Esophagus (tissue), 2 donors: ENCODE measurements at regions not wholly inside any gene's neighbourhood (a gene's known extent, or its start where the extent isn't known, plus 50 kb on each side); places are given as distances from the start of the nearest gene placed in this dataset.
"Not testable (repeated sequence)": the region's sequence is repeated elsewhere in the genome, so short reads cannot be mapped to it uniquely, and the experiment has no call there.

Experiments used
- H3K27ac ChIP-seq, 2 donors: one replicate each; pipeline ENCODE4 v1.5.1; 2013; ENCODE audit warnings: low read depth in 2 of 2, mild to moderate bottlenecking in 2 of 2, inconsistent platforms in 1 of 2, low read length in 1 of 2, moderate library complexity in 1 of 2
- H3K27me3 ChIP-seq, 2 donors: one replicate each; pipeline ENCODE4 v1.6.1; 2013; ENCODE audit warnings: low read length in 2 of 2, control low read depth in 1 of 2, mild to moderate bottlenecking in 1 of 2; ENCODE audit not compliant: insufficient read depth in 2 of 2, control insufficient read depth in 1 of 2
- H3K36me3 ChIP-seq, 2 donors: one replicate each; pipeline ENCODE4 v1.6.1; 2013; ENCODE audit warnings: low read length in 1 of 2; ENCODE audit not compliant: control insufficient read depth in 2 of 2, insufficient read depth in 2 of 2
- H3K4me1 ChIP-seq, 2 donors: one replicate each; pipeline ENCODE4 v1.6.1; 2013; ENCODE audit warnings: low read length in 1 of 2; ENCODE audit not compliant: control insufficient read depth in 2 of 2, insufficient read depth in 2 of 2
- H3K4me3 ChIP-seq, 2 donors: one replicate each; pipeline ENCODE4 v1.5.1; 2013; ENCODE audit warnings: low read length in 2 of 2, mild to moderate bottlenecking in 2 of 2, low read depth in 1 of 2, moderate library complexity in 1 of 2
- H3K9me3 ChIP-seq, 2 donors: one replicate each; pipeline ENCODE4 v1.6.1; 2013; ENCODE audit warnings: mild to moderate bottlenecking in 2 of 2, low read depth in 1 of 2, low read length in 1 of 2, moderate library complexity in 1 of 2; ENCODE audit not compliant: control insufficient read depth in 2 of 2, insufficient read depth in 1 of 2
- WGBS, 2 donors: extraction: QIAGEN DNeasy Blood & Tissue Kit; methylation state at CpG; one replicate each; pipeline ENCODE4 v1.1.7; 2013; 5-methylcytosine and 5-hydroxymethylcytosine counted together
- donor health status: healthy with polysubstance abuse.
- donor health status: Bipolar disorder and iron deficiency.

DNA sequence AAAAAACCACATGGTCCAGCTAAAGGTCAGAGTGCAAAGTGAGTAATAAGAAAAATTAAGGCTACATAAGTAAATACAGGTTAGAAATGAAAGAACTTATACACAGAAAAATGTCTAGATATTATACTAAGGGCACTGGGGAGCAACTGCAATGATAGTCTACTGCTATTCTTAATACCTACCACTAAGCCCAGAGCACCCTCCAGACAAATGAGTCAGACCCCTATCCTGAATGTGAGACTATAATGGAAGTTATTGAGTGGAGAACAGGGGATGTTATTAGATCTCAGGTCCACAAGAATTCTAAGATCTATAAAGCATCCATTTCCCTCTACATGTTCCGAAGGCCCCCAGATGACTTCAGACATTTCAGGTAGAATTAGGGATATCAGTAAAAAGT lies 438.3 kb downstream of the PRELID2 start:
- 93 to 100% methylated on average over 1 of the region's 1 CpG for WGBS, 2 donors
- Histone ChIP-seq H3K9me3 (no peaks in the 10 kb centered on the region), H3K4me3 (no peak overlapping the region), H3K36me3 (no peaks in the 10 kb centered on the region), H3K27ac (no peak overlapping the region), H3K4me1 (no peaks in the 10 kb centered on the region), H3K27me3 (no peaks in the 10 kb centered on the region)

DNA sequence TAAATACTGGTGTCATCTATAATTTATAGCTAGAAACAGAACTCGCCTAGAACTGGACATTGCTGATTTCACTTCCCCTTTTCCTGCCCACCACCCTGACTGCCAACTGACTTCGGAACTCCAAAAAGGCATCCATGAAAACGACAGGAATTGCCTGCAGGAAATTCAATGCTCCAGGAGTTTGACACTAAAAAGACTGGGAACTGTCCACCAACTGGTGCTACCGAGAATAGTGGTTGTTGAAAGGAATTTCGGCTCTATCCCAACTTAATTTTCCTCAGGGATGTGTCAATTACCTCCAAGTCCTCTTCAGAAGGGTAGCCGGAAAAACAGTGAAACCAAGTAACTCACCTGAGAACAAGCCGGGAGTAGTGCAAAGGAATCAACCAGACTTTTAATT lies 440.0 kb downstream of the PRELID2 start:
- not testable (repeated sequence) for H3K4me1 ChIP-seq, H3K36me3 ChIP-seq, H3K4me3 ChIP-seq, H3K9me3 ChIP-seq, H3K27ac ChIP-seq, H3K27me3 ChIP-seq
- 78 to 80% methylated on average over 7 of the region's 7 CpGs for WGBS, 2 donors

- no peaks in the 10 kb centered on the region for H3K4me1 ChIP-seq
- H3K27me3 ChIP-seq, result no peaks in the 10 kb centered on the region
- no peaks in the 10 kb centered on the region for H3K9me3 ChIP-seq
- WGBS, 2 donors, result 68 to 74% methylated on average over 3 of the region's 3 CpGs
- no peak overlapping the region for H3K4me3 ChIP-seq
- no peak overlapping the region for H3K27ac ChIP-seq
- no peaks in the 10 kb centered on the region for H3K36me3 ChIP-seq
These were observed 441.7 kb downstream of the PRELID2 start for GRCh38 chr5:145393426-145393825.

DNA sequence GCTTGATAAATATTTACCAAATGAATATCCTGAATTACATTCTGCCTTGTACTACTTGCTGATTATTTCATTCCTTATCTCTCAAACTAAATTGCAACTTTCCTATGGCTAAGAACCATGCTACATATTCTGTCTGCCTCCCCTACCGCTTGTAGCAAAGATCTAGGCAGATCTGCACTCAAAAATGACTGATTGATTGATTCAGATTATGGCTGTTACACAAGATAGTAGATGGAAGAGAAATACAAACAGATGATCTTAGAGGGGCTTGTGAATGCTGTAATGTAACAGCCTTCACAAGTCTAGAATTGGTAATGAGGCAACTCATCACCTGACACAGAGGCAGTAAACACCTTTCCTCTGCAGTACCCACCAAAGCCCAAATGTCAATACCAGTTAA lies 446.1 kb downstream of the PRELID2 start:
- Histone ChIP-seq H3K27ac (no peak overlapping the region), H3K4me1 (no peaks in the 10 kb centered on the region), H3K27me3 (no peaks in the 10 kb centered on the region), H3K9me3 (no peaks in the 10 kb centered on the region), H3K4me3 (no peak overlapping the region), H3K36me3 (no peaks in the 10 kb centered on the region)
- WGBS, 2 donors, result 36 to 67% methylated on average over 1 of the region's 1 CpG

DNA sequence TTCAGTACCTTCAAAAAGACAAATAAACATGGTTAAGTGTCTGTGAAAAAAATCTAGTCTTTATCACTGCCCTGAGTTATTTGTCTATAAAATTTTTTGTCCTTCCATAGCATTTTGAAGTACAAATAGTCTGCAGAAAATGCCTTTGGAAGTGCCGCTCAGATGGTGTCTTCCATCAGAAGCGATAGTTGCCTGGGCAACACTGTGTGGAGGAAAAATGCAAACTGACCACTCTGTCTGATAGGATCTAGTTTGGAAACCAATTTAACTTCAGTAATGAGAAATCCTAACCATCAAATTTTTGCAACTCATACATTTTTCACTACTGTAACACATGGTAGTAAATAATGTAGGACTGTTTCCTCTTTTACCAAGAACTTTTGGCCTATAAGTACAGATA lies 449.9 kb downstream of the PRELID2 start:
- Histone ChIP-seq H3K36me3 (no peaks in the 10 kb centered on the region), H3K9me3 (no peaks in the 10 kb centered on the region), H3K27me3 (no peaks in the 10 kb centered on the region), H3K4me3 (no peak overlapping the region), H3K27ac (no peak overlapping the region), H3K4me1 (no peaks in the 10 kb centered on the region)
- WGBS, 2 donors, result 92 to 98% methylated on average over 2 of the region's 2 CpGs

DNA sequence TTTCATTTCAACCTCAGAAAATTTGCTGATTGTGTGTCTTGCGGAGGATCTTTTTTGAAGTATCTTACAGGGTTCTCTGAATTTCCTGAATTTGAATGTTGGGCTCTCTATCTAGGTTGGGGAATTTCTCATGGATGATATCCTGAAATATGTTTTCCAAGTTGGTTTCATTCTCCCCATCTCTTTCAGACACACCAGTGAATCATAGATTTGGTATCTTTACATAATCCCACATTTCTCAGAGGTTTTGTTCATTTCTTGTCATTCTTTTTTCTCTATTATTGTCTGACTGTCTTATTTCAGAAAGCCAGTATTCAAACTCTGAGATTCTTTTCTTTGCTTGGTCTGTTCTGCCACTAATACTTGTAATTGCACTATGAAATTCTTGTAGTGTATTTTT lies 456.9 kb downstream of the PRELID2 start:
- H3K36me3 ChIP-seq, result no peaks in the 10 kb centered on the region
- H3K9me3 ChIP-seq, result peaks cover 9 to 12% of the 10 kb centered on the region in 2 donors
- H3K4me3 ChIP-seq, result no peak overlapping the region
- H3K27ac ChIP-seq, result no peak overlapping the region
- H3K4me1 ChIP-seq, result no peaks in the 10 kb centered on the region
- WGBS, 2 donors, result 52 to 85% methylated on average over 1 of the region's 1 CpG
- no peaks in the 10 kb centered on the region for H3K27me3 ChIP-seq

GRCh38 chr5:145375521-145375920 lies 459.6 kb downstream of the PRELID2 start:
- H3K36me3 ChIP-seq, result no peaks in the 10 kb centered on the region
- no peak overlapping the region for H3K27ac ChIP-seq
- H3K9me3 ChIP-seq, result peaks cover 9 to 12% of the 10 kb centered on the region in 2 donors
- H3K4me3 ChIP-seq, result no peak overlapping the region
- H3K27me3 ChIP-seq, result no peaks in the 10 kb centered on the region
- WGBS, 2 donors, result 76 to 88% methylated on average over 2 of the region's 2 CpGs
- no peaks in the 10 kb centered on the region for H3K4me1 ChIP-seq

GRCh38 chr5:145365464-145365863 lies 469.7 kb downstream of the PRELID2 start:
- WGBS, 2 donors, result 66 to 73% methylated on average over 3 of the region's 3 CpGs
- Histone ChIP-seq H3K27ac (no peak overlapping the region), H3K4me1 (no peaks in the 10 kb centered on the region), H3K27me3 (no peaks in the 10 kb centered on the region), H3K9me3 (no peaks in the 10 kb centered on the region), H3K4me3 (no peak overlapping the region), H3K36me3 (no peaks in the 10 kb centered on the region)

DNA sequence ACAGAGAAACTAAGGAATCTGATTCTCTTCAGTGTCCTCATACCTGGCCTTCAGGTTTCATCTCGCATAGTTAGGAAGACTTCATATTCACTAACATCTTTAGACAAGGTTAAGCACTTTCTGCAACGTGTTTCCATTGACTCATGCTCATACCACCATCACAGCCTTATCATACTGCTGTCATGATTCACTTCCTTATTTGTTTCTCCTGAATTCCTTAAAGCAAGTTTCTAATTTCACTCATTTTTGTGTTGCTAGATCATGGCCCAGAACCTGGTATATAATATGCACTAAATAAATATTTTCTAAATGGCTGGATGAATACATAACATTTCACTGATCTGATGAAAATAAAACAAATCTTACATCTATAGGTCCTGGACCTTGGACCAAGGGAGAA lies 472.9 kb downstream of the PRELID2 start:
- 64 to 69% methylated on average over 2 of the region's 2 CpGs for WGBS, 2 donors
- no peak overlapping the region for H3K4me3 ChIP-seq
- H3K9me3 ChIP-seq, result no peaks in the 10 kb centered on the region
- H3K27me3 ChIP-seq, result no peaks in the 10 kb centered on the region
- no peaks in the 10 kb centered on the region for H3K36me3 ChIP-seq
- no peaks in the 10 kb centered on the region for H3K4me1 ChIP-seq
- no peak overlapping the region for H3K27ac ChIP-seq

DNA sequence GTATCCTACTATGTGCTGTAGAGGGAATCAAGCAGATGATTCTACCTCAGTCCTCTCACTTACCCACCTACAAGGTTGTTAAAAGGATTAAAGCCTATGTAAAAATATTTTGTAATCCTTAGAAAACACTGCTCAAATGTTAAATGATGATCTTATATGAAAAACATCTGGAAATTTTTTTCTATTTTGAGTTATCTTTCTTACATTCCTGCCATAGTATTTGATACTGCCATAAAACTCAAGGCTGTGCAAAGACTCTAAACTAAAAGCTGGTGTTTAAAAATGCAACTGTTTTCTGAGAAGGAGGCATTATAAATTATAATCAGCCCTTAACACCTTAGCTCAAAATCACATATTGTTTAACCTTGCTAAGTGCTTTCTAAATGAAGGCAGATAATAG lies 474.2 kb downstream of the PRELID2 start:
- H3K27ac ChIP-seq, result no peak overlapping the region
- no peaks in the 10 kb centered on the region for H3K36me3 ChIP-seq
- H3K9me3 ChIP-seq, result no peaks in the 10 kb centered on the region
- H3K4me1 ChIP-seq, result no peaks in the 10 kb centered on the region
- no peak overlapping the region for H3K4me3 ChIP-seq
- no peaks in the 10 kb centered on the region for H3K27me3 ChIP-seq
